UCSD-AML1 (cell line): ENCODE measurements at regions not wholly inside any gene's neighbourhood (a gene's known extent, or its start where the extent isn't known, plus 50 kb on each side); places are given as distances from the start of the nearest gene placed in this dataset.

Experiments used
- DNase-seq: peaks from one replicate; lab custom pipeline; 2025; ENCODE audit not compliant: unreplicated experiment; lab: John Stamatoyannopoulos, UW

DNA sequence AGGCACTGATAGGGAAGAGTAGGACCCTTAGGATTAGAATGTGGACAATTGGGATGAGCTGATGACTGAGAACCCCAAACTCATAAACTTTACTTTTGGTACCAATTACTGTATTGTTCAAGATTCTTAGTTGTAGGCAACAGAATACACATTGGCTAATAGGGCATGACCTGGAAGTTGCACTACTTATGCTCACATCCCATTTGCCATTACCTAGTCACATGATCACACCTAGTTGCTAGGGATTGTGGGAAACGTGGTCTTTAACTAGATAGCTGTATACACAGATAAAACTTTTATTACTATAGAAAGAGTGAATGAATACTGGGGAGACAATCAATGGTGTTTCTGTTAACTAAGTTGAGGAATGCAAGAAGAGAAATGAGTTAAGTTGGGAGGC is 113.4 kb upstream of the AKIRIN2 start:
- no peak for DNase-seq

DNA sequence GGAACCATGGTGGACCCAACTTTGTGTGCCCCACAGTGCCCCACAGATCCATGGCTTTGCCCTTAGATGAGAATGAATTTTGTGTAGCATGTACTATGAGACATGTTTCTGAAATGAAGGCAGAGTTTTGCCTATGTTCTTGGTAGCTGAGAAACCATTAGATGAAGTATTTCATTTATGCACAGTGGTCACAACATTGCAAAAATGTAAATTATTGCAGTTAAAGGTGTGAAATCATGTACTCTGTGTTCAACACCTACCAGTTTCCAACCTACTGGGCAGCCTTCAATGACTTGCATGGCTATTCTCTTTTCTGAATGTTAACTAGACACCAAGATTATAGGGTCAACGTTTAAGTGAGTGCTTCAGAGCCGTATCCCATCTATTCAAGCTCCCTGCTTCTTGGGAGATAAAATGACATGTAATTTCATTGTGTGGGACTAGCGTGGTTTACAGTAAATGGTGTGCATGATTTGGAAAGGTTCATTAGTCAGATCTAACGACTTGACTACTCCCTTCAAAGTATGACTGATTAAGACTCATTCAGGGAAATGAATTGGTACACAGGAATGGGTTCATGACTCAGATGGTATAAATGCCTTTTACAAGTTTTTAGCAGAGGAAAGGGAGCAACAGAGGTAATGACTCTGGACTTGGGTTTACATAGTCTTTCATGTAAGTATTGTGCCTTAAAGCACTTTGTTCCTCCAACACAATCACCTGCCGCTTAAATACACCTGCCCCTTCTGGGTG is 106.1 kb upstream of the AKIRIN2 start:
- no peak for DNase-seq

DNA sequence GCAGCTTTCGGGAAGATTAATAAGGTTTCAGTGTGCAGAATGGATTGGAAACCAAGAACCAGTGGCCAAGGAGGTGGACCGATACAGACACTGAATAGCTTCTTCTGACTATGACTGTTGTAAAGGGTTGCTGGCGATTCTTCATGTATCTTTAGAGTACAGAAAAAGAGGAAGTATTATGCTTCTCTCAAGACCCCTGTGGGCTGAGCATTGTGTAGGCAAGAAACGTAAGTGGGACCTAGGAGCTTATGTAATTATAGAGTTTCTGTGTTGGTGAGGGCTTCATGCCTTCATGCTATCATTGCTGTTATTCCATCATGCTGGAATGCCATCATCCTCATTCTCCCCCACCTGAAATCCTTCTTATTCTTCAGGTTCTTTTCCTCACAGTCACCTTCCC is 105.4 kb upstream of the AKIRIN2 start:
- DNase-seq: no peak

DNA sequence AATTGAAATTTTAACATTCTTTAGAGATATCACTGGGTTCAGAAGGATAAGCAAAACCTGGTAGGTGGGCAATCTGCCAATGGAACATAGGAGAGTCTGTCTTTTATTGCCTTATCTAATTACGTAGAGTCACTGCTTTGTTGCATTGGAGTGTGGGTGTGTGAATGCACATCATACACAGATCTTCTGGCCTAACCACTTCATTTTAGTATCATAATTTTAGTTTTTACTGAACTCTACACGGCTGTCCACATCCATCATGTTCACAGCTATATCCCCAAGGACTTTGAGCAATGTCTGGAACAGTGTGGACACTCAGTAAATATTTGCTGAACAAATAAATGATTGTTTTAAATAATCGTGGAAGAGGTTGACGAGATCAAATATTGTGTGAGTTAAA is 104.6 kb upstream of the AKIRIN2 start:
- no peak for DNase-seq

DNA sequence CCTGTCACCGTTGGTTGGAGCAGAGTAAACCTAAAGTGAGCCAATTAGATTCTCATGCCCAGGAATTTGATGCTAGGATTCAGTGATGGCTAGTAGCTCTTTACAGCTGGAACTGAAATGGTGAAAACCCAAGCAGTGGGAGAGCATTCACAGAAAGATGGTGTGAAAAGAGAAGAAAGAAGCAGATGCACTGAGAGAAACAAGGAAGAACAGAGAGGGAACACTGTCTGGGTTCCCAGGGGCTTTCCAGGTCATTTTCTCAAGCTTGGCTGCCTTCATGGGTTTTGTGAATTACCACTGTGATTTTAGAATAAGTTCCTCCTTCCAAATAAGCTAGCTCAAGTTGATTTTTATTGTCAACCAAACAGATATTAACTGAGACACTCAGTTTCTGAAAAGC is 104.1 kb upstream of the AKIRIN2 start:
- no peak for DNase-seq

DNA sequence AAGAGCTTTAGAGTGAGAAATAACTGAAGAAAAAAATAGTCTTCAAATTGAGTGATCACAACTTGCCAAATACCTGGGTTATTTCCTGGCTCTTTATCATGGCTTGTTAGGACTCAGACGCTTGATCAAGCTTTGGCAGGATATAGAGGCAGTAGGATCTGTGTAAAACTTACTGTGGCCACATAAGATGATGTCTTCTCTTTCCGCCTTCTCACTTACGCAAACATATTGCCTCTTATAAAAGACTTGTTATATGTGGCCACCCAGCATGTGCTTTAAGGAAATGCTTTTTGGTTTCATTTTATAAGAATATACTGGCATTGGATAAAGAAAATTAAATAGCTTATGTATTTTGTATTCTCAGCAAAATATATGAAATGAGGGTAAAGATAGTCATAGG is 101.8 kb upstream of the AKIRIN2 start:
- DNase-seq: no peak

DNA sequence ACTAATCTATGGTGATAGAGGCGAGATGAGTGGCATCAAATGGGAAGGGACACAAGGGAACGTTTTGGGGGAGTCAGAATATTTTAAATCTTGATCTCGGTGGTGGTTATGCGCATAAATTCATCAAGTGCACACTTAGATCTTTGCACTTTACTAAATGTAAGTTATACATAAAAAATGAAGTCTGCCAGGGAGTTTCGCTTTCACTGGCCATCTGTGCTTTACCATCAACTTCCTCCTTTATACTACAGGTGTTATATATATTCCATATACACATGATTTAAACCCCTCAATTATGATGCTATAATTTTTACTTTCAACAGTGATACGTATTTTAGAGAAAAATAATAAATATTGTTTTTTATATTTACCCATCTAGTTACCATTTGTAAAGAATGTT is 97.6 kb upstream of the AKIRIN2 start:
- no peak for DNase-seq

DNA sequence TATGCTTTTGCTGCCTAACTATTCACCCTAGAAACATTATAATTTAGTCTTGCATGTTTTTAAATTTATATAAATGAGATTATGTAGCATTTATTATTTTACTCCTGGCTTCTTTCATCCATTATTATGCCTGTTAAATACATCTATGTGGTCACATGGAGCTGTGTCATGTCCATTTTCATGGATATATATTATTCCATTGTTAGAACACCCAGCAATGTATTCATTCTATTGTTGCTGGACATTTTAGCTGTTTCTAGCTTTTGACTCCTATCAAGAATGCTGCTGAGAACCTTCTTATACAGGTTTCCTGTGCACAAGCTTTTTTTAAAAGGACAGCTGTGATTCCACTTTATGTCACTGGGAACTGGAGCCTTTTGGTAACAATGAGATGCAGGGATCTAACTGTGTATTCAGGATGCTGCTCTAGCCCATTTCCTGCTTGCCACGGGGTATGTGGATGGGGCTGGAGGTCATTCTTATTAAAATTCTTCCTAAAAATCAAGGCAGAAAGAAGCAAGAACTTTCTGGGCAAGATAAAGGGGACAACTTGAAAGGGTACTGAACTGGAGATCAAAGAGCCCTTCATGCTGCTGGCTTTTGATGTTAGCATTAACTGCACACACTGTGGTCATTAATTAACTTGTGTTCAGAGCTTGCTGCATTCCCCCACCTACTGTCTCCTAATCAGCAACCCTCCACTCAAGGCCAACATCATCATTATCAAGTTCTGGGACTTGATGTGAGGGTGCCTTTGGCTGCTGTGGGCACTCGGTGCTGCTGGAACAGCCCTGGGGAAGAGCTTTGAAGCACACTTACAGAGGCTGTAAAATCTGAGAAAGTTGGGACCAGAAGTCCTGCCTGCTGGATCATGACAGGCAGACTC is 96.6 kb upstream of the AKIRIN2 start:
- no peak for DNase-seq

DNA sequence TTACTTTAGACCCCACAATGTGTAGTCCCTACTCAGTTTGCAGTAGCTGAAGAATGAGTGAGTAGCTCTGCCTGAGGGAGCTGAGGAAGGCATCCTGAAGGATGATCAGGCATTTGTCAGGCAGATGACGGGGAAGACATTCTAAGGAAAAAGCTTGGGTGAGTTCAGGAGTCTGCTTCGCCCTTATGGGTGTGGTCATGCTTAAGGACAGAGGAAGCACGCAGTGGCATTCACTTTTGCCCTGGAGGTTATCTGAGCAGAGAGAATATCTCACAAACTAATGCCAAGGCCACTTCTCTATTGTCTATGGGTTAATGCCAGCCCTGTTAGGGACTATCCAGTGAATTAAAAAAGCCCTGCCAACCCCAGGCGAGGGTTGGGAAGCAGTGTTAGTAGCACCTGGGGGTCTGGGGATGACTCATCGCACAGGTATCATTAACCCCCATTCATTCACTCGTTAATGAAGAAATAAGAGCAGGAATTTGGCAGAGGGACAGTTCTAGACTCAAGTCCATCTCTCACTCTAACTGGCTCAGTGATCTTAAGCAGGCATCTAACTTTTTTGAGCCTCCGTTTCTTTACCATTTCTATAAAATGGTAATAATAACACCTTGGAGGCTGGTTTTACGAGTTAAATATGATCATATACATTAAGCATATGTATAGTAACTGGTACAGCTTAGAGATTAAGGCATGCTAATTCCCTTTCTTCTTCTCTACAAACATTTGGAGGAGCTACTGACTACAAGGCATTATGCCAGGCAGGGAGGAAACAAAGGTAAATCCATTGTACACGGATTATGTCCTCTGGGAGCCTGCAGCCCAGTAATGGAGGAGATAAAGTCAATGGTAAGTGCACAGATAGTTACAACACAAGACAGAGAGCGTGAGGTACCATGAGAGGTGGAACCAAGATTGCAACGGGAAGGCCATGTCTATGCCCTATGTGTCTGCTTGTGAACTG is 93.2 kb upstream of the AKIRIN2 start:
- no peak for DNase-seq

DNA sequence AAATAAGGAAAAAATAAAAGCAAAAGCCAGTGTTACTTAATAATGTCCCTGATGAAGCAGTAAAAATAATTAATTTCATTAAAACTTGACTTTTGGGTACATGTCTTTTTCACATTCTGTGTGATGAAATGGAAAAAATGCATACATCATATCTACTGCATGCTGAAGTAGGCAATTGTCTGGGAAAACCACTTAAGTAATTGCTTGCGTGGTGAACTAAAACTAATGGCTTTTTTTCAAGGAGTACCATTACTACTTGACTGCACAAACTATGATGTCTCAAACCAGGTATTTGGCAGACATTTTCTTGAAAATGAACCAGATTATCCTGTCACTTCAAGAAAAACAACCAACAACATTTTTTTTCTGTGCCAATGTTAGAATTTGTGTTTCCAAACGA is 91.3 kb upstream of the AKIRIN2 start:
- DNase-seq: no peak

DNA sequence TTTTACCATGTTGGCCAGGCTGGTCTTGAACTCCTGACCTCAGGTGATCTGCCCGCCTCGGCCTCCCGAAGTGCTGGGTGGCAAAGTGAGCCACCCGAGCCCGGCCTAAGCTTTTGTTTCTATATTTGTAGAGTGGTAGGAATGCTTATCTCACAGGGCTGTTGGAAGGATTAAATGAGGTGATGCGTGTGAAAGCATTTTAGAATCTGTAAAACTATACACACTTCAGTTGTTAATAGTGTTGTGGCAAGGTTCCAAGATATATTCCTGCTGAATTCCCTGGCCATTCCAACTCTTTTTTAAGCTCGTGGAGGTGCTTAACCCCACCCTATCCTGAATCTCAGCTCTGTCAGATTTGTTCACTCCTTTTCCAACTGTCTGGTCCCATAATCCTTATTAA is 89.9 kb upstream of the AKIRIN2 start:
- DNase-seq: no peak

DNA sequence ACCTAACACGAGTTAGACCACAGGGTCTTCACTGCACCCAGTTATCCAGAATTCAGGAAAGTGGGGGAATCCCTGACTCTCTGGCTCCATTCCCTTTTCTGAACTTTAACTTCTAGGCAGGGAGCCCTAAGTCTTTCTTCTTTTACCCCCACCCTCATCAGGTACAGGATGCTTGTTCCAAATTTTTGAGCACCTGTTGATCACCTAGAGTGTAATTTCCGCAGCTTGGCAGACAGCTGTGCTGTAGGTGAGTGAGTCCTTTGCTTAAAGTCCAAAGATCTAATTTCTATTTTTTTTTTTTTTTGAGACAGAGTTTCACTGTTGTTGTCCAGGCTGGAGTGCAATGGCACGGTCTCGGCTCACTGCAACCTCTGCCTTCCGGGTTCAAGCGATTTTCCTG is 89.5 kb upstream of the AKIRIN2 start:
- no peak for DNase-seq

DNA sequence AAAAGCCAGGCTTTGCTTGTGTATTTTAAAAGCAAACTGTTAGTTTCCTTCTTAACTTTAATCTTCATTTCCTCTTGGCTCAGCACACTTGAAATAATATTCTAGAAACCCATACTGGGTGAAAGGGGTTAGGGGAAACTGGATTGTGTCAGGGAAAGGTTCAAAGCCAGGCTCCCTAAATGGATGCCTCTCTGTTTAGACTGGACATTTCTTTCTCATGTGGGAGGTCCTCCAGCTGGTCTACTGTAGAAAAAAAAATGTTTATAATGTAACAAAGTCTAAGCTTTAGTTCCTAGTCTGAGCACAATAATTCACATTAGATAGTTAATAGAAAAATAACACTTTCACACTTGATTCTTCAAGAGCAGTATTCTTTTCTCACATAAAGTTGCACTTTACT is 89.0 kb upstream of the AKIRIN2 start:
- no peak for DNase-seq

DNA sequence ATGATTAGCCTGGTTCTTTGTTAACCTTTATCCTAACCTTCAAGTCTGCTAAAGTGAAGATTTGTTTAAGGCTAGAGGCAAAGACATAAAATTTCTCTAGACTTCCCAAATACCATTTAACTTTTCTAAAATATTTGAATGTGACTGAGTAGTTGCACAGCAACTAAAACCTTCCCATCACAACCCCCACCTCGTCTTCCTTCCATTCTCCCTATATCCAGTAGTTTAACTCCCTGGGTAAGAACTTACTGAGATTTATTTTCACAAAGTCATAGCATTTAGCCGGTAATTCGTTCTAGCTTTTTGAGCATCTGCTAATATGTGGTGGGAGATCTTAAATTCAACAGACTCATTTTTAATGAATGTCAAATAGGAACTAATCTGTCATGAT is 87.9 kb upstream of the AKIRIN2 start:
- no peak for DNase-seq

DNA sequence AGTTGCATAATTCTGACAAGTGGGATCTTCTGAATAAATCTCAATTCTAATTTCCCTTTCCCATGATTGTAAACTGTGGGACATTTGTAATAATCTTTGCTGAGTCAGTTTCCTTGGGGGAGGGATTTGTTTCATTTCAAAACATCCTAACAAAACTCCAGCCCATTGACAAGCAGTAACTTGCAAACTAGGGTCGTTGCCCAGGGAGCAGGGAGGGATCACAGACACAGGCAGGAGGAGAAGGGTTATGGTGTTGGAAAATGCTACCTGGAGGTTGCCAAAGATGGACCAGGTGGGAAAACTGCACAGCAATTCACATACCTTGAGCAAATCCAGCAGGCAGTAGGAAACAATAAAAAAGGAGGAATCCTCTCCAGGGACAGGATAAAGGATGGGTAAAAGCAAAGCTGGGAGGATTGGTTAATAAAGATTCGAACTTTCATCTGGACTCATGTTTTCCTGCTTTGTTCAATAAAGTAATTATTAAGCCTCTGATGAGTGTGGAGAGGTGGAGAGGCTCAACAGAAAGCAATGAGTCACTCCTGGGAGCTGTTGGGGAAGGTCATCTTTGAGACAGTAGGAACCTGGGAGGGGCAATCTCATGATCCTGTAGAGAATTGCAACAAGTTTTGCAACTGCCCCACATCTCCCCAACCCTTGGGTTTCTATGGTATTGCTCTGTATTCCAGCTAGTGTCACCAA is 87.3 kb upstream of the AKIRIN2 start:
- DNase-seq: no peak

DNA sequence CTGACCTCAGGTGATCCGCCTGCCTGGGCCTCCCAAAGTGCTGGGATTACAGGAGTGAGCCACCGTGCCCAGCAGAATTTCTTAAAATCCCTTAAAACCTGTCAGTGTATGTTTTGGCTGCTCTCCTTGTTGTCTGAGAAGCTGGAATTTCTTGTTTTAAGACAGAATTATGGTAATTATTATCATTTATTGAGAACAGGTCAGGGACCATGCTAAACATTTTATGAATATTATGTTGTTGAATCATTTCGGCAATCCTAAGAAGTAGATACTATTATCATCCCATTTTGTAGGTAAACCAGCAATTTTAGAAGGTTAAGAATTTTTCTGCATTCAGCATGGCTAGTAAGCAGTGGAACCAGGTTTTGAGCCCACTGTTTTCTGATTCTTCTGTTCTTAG is 86.1 kb upstream of the AKIRIN2 start:
- no peak for DNase-seq

DNA sequence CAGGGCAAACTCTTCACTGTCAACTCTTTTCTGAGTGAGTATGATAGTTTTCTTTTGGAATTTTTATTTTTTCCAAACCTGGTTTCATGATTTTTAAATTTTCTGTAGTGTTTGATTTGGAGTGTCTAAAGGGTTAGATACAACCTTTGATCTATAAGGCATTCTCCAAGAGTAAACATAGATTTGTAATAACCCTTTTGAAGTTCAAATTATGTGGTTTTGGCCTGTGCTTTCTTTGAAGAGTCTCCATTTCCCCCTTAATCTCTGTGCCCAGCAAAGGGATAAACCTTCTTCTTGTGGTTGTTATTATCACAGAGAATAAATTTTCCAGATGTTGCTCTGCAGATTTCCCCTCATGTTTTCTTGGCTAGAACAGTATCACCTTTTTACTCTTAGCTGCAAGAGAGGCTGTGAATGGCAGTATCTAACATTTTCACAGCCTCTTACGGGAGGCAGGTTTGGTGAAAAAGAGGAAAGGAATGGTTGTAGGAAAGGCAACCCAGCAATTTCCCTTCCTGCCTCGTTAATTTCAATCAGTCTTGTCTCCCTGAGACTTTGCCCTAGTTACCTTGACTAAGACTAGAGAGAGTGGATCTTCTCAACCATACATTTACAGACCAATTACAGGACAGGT is 83.3 kb upstream of the AKIRIN2 start:
- no peak for DNase-seq

DNA sequence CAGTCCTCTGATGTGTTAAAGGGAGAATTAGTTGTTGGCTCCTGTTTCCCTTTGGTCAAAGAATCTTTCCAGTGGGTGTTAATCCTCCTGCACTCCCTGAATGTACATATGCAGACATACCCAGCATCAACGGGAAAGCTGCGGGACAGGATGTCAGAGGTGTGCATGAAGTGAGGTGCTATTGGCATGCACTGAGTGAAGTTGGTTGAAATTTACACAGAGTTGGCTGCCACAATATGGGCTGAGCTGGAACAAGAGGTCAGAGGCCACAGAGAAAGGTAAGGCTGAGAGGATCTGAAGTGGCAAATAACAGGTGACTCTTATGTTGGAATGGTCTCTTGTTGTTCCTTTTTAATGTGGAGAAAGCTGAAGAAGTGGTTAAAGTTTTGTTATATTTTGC is 82.7 kb upstream of the AKIRIN2 start:
- DNase-seq: no peak

DNA sequence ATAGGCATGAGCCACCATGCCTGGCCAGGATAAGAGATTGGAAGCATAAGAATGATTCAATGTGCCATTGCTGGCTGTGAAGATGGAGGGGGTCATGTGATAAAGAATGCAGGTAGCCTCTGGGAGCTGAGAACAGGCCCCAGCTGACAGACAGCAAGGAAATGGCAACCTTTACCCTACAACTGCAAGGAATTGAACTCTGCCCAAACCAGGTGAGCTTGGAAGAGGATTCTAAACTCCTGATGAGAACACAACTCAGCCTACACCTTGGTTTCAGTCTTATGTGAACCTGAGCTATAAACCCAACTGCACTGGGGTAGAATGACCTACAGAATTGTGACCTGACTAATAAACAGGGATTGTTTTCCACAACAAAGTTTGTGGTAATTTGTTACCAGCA is 82.0 kb upstream of the AKIRIN2 start:
- no peak for DNase-seq

DNA sequence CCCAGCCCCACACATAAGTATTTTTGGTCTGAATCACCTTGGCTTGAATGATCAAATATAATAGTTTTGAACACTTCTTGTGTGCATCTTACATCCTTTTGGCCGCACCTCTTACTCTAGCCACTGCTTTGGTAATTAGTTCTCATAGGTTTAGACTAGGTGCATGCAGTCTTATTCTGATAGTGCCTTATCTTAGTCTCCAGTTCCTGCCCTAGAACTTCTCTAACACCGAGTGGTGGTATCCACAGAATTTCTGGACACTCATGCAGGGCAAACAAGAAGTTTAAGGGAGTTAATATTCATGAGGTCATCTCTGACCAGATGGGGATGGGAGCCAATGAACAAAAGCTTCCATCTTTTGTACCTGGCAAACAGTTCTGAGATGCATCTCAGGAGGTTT is 77.5 kb upstream of the AKIRIN2 start:
- no peak for DNase-seq
